Neuronal stem cell (in vitro differentiated cells): ENCODE measurements at regions not wholly inside any gene's neighbourhood (a gene's known extent, or its start where the extent isn't known, plus 50 kb on each side); places are given as distances from the start of the nearest gene placed in this dataset.

Experiments
- DNase-seq: peaks from one replicate; pipeline ENCODE4 v3.0.0-alpha.2; 2013; ENCODE audit warnings: low spot score
- H2AFZ ChIP-seq: one replicate; pipeline ENCODE4 v1.6.1; 2013; ENCODE audit warnings: mild to moderate bottlenecking, low read length, inconsistent platforms
- H2AK5ac ChIP-seq: 2 replicates; pipeline ENCODE4 v1.6.1; 2013; ENCODE audit warnings: low read depth, mild to moderate bottlenecking, inconsistent platforms, low read length, moderate library complexity, mixed read lengths
- H2BK120ac ChIP-seq: 2 replicates; pipeline ENCODE4 v1.6.1; 2013; ENCODE audit warnings: low read depth, mild to moderate bottlenecking, inconsistent platforms, low read length, moderate library complexity, mixed read lengths
- H2BK12ac ChIP-seq: one replicate; pipeline ENCODE4 v1.6.1; 2013; ENCODE audit warnings: low read length, inconsistent platforms
- H2BK15ac ChIP-seq: 2 replicates; pipeline ENCODE4 v1.6.1; 2013; ENCODE audit warnings: mild to moderate bottlenecking, low read length, inconsistent platforms, mixed read lengths
- H2BK5ac ChIP-seq: one replicate; pipeline ENCODE4 v1.6.1; 2013; ENCODE audit warnings: inconsistent platforms, mild to moderate bottlenecking, low read length, moderate library complexity
- H3K14ac ChIP-seq: one replicate; pipeline ENCODE4 v1.6.1; 2013; ENCODE audit warnings: low read length, inconsistent platforms
- H3K18ac ChIP-seq: 2 replicates; pipeline ENCODE4 v1.6.1; 2013; ENCODE audit warnings: low read length, inconsistent platforms
- H3K23ac ChIP-seq: 2 replicates; pipeline ENCODE4 v1.6.1; 2013; ENCODE audit warnings: low read depth, mild to moderate bottlenecking, mixed read lengths, low read length, inconsistent platforms; ENCODE audit not compliant: poor library complexity
- H3K27ac ChIP-seq: replicated peaks from 3 replicates; pipeline ENCODE4 v1.5.1; 2013; ENCODE audit warnings: low read length, inconsistent platforms
- H3K27me3 ChIP-seq, 3 experiments: 2 replicates each; pipeline ENCODE4 v1.6.1; 2013; ENCODE audit warnings: low read length in 3 of 3, mild to moderate bottlenecking in 2 of 3, inconsistent platforms in 1 of 3, low read depth in 1 of 3, mixed read lengths in 1 of 3, moderate library complexity in 1 of 3; ENCODE audit not compliant: control insufficient read depth in 3 of 3, insufficient read depth in 3 of 3
- H3K36me3 ChIP-seq, 2 donors: replicated peaks in 1 of 2; 2 replicates each; pipeline ENCODE4 v1.6.1; 2013; ENCODE audit warnings: low read length in 2 of 2; ENCODE audit not compliant: control insufficient read depth in 2 of 2, insufficient read depth in 2 of 2
- H3K4ac ChIP-seq: 2 replicates; pipeline ENCODE4 v1.6.1; 2013; ENCODE audit warnings: inconsistent platforms, mild to moderate bottlenecking, low read length, moderate library complexity
- H3K4me1 ChIP-seq, 2 donors: 1 replicate in 1 of 2; 2 replicates in 1 of 2; pipeline ENCODE4 v1.6.1; 2013; ENCODE audit warnings: low read length in 2 of 2, low read depth in 1 of 2; ENCODE audit not compliant: control insufficient read depth in 2 of 2, insufficient read depth in 1 of 2
- H3K4me2 ChIP-seq: one replicate; pipeline ENCODE4 v1.6.1; 2013; ENCODE audit warnings: mild to moderate bottlenecking, low read length, inconsistent platforms; ENCODE audit not compliant: insufficient read depth, poor library complexity, severe bottlenecking
- H3K4me3 ChIP-seq, 2 donors: 2 replicates each; pipeline ENCODE4 v1.5.1; 2013; ENCODE audit warnings: low read length in 2 of 2, mild to moderate bottlenecking in 2 of 2, inconsistent platforms in 1 of 2, moderate library complexity in 1 of 2
- H3K79me1 ChIP-seq: one replicate; pipeline ENCODE4 v1.6.1; 2013; ENCODE audit warnings: low read depth, mild to moderate bottlenecking, inconsistent platforms, low read length, moderate library complexity
- H3K9ac ChIP-seq: one replicate; pipeline ENCODE4 v1.6.1; 2013; ENCODE audit warnings: mild to moderate bottlenecking, low read depth, low read length, inconsistent platforms; ENCODE audit not compliant: poor library complexity
- H3K9me3 ChIP-seq, 2 donors: replicated peaks in 1 of 2; 2 replicates each; pipeline versions ENCODE3 to v1.6.1; 2013; ENCODE audit warnings: low read length in 2 of 2, mild to moderate bottlenecking in 2 of 2, inconsistent platforms in 1 of 2, low read depth in 1 of 2, mixed read lengths in 1 of 2, moderate library complexity in 1 of 2; ENCODE audit not compliant: control insufficient read depth in 2 of 2, insufficient read depth in 1 of 2
- H4K8ac ChIP-seq: one replicate; pipeline ENCODE4 v1.6.1; 2013; ENCODE audit warnings: low read depth, mild to moderate bottlenecking, inconsistent platforms, low read length, moderate library complexity
- H4K91ac ChIP-seq: one replicate; pipeline ENCODE4 v1.6.1; 2013; ENCODE audit warnings: low read length, low read depth, mild to moderate bottlenecking, inconsistent platforms; ENCODE audit not compliant: poor library complexity
- WGBS, 2 donors: extraction: QIAGEN DNeasy Blood & Tissue Kit; methylation state at CpG; one replicate each; pipeline ENCODE4 v1.1.7; 2013; ENCODE audit warnings: missing lambda C conversion rate in 2 of 2, mixed read lengths in 1 of 2; ENCODE audit not compliant: insufficient read length in 2 of 2, insufficient replicate concordance in 1 of 2; ENCODE audit errors: extremely low coverage in 2 of 2; 5-methylcytosine and 5-hydroxymethylcytosine counted together

- peak overlapping the region; percentile 33 for H2AK5ac ChIP-seq
These were observed 94.5 kb upstream of the FGF3 start for GRCh38 chr11:69913591-69914285.

GRCh38 chr11:69914286-69915150, 95.3 kb upstream of the FGF3 start:
- H3K23ac ChIP-seq: no peak overlapping the region
- no peak overlapping the region for H3K18ac ChIP-seq
- no peak overlapping the region for H3K27ac ChIP-seq
- H2BK12ac ChIP-seq: peak overlapping the region; percentile 60
- H2AK5ac ChIP-seq: peak overlapping the region; percentile 49
- H3K4ac ChIP-seq: peak overlapping the region; percentile 61
- H3K4me3 ChIP-seq: no peak overlapping the region
- DNase-seq: no peak
- no peak overlapping the region for H2BK120ac ChIP-seq
- H3K4me1 ChIP-seq: peaks cover 0 to 4% of the 10 kb centered on the region in 2 donors
- H3K4me2 ChIP-seq: no peak overlapping the region
- no CpG with 5 or more reads among the region's 18 CpGs for WGBS, 2 donors
- H4K91ac ChIP-seq: no peak overlapping the region
- no peak overlapping the region for H3K14ac ChIP-seq
- H2BK15ac ChIP-seq: peak overlapping the region; percentile 90
- H3K79me1 ChIP-seq: no peaks in the 10 kb centered on the region
- H2AFZ ChIP-seq: no peak overlapping the region
- H3K36me3 ChIP-seq: no peaks in the 10 kb centered on the region
- no peaks in the 10 kb centered on the region for H3K9me3 ChIP-seq
- H4K8ac ChIP-seq: peak overlapping the region; percentile 24
- H3K27me3 ChIP-seq: peaks cover 0 to 15% (median 12%) of the 10 kb centered on the region in 3 experiments
- H2BK5ac ChIP-seq: peak overlapping the region; percentile 35
- H3K9ac ChIP-seq: no peak overlapping the region

More at GRCh38 chr11:69913591-69914285, 94.5 kb upstream of the FGF3 start:
- Histone ChIP-seq H2BK12ac (no peak overlapping the region), H3K4me1 (peaks cover 0 to 2% of the 10 kb centered on the region in 2 donors), H4K91ac (no peak overlapping the region), H3K27ac (no peak overlapping the region), H3K4me2 (no peak overlapping the region), H3K36me3 (no peaks in the 10 kb centered on the region), H2BK5ac (peak overlapping the region; percentile 35), H3K4ac (no peak overlapping the region), H2AFZ (no peak overlapping the region), H3K79me1 (no peaks in the 10 kb centered on the region), H3K9me3 (no peaks in the 10 kb centered on the region), H3K14ac (no peak overlapping the region), H2BK15ac (peak overlapping the region; percentile 90), H3K9ac (no peak overlapping the region), H3K23ac (no peak overlapping the region), H3K27me3 (peaks cover 0 to 12% (median 12%) of the 10 kb centered on the region in 3 experiments), H3K18ac (no peak overlapping the region), H4K8ac (no peak overlapping the region), H3K4me3 (no peak overlapping the region), H2BK120ac (no peak overlapping the region)
- WGBS, 2 donors: no CpG with 5 or more reads among the region's 12 CpGs
- DNase-seq: no peak

GRCh38 chr11:69915151-69915500, 95.9 kb upstream of the FGF3 start:
- Histone ChIP-seq H3K27ac (no peak overlapping the region), H2BK5ac (no peak overlapping the region), H3K18ac (peak overlapping the region; percentile 67), H3K4me3 (no peak overlapping the region), H3K4me2 (no peak overlapping the region), H3K27me3 (peaks cover 0 to 19% (median 12%) of the 10 kb centered on the region in 3 experiments), H3K4me1 (peaks cover 0 to 4% of the 10 kb centered on the region in 2 donors), H4K8ac (no peak overlapping the region), H3K23ac (no peak overlapping the region), H2BK120ac (no peak overlapping the region), H4K91ac (no peak overlapping the region), H3K14ac (no peak overlapping the region), H3K79me1 (no peaks in the 10 kb centered on the region), H2BK12ac (peak overlapping the region; percentile 60), H3K9me3 (no peaks in the 10 kb centered on the region), H2BK15ac (peak overlapping the region; percentile 90), H2AFZ (no peak overlapping the region), H3K4ac (peak overlapping the region; percentile 61), H3K36me3 (no peaks in the 10 kb centered on the region), H2AK5ac (peak overlapping the region; percentile 49), H3K9ac (no peak overlapping the region)
- DNase-seq: no peak
- WGBS, 2 donors: no CpG with 5 or more reads among the region's 6 CpGs
